ENCODE measurements at regions not wholly inside any gene's neighbourhood (a gene's known extent, or its start where the extent isn't known, plus 50 kb on each side); places are given as distances from the start of the nearest gene placed in this dataset.
"Not testable (repeated sequence)": the region's sequence is repeated elsewhere in the genome, so short reads cannot be mapped to it uniquely, and the experiment has no call there.

DNA sequence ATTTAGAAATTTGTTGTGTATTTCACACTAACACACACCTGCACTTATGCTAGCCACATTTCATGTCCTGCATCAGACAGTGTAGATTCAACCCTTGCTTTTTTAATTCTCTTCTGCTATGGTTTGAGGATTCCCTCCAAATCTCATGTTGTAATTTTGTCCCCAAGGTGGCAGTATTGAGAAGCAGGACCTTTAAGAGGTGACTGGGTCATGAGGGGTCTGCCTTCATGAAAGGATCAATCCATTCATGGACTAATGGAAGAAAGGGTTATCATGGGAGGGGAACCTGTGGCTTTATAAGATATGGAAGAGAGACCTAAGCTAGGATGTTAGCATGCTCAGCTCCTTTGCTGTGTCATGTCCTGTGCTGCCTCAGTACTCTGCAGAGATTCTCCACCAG is 1032.2 kb downstream of the CDH11 start:
- TF ChIP-seq CTCF (IDR thresholded peaks at IDR 0.05; ENCODE audit: low read depth, low read length, missing control alignments), result no peak
- no peak for DNase-seq (ENCODE audit: low read depth)
- H3K4me3 ChIP-seq (ENCODE audit: low read depth, low read length), result no peak overlapping the region

- TF ChIP-seq CTCF (IDR thresholded peaks at IDR 0.05; ENCODE audit: low read depth, low read length, missing control alignments), result no peak
- no peak overlapping the region for H3K4me3 ChIP-seq (ENCODE audit: low read depth, low read length)
- DNase-seq (ENCODE audit: low read depth), result no peak
These were observed 1033.0 kb downstream of the CDH11 start for GRCh38 chr16:64088838-64089237.

- H3K4me3 ChIP-seq (ENCODE audit: low read depth, low read length), result no peak overlapping the region
- no peak for DNase-seq (ENCODE audit: low read depth)
- TF ChIP-seq CTCF (IDR thresholded peaks at IDR 0.05; ENCODE audit: low read depth, low read length, missing control alignments), result no peak
These were observed 1036.6 kb downstream of the CDH11 start for GRCh38 chr16:64085296-64085695.

- TF ChIP-seq CTCF (IDR thresholded peaks at IDR 0.05; ENCODE audit: low read depth, low read length, missing control alignments), result no peak
- H3K4me3 ChIP-seq (ENCODE audit: low read depth, low read length), result no peak overlapping the region
- DNase-seq (ENCODE audit: low read depth), result no peak
These were observed 1037.2 kb downstream of the CDH11 start for GRCh38 chr16:64084706-64085105.

- DNase-seq (ENCODE audit: low read depth), result no peak
- no peak overlapping the region for H3K4me3 ChIP-seq (ENCODE audit: low read depth, low read length)
- no peak for TF ChIP-seq CTCF (IDR thresholded peaks at IDR 0.05; ENCODE audit: low read depth, low read length, missing control alignments)
These were observed 1038.3 kb downstream of the CDH11 start for GRCh38 chr16:64083428-64084129.

DNA sequence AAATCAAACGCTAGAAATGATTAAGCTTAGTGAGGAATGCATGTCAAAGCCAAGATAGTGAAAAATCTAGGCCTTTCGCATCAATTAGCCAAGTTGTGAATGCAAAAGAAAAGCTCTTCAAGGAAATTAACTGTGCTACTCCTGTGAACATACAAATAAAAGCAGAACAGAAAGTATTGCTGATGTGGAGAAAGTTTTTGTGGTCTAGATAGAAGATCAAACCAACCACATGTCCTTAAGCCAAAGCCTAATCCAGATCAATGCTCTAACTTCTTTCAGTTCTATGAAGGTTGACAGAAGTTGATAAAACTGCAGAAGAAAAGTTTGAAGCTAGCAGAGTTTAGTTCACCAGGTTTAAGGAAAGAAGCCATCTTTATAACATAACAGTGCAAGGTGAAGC is 1044.6 kb downstream of the CDH11 start:
- no peak overlapping the region for H3K4me3 ChIP-seq (ENCODE audit: low read depth, low read length)
- no peak for TF ChIP-seq CTCF (IDR thresholded peaks at IDR 0.05; ENCODE audit: low read depth, low read length, missing control alignments)
- no peak for DNase-seq (ENCODE audit: low read depth)

DNA sequence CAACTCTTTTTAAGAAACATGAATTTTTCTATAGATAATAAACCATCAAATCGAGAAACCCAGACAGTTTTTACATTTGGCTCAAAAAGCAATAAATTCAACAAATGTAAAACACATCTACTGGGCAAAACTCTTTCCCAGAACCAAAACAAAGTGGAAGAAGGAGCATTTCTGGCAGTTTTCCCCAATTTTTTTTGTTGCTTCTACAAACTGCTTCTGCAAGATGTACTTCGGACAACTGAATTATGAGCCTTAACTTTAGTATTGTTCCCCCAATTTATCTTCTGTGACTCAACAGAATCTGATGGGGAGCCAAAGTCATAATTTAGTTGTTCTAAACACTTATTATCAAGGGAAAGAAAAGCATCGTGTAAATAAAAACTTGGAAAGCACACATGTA is 1047.2 kb downstream of the CDH11 start:
- DNase-seq (ENCODE audit: low read depth), result no peak
- H3K4me3 ChIP-seq (ENCODE audit: low read depth, low read length), result no peak overlapping the region
- no peak for TF ChIP-seq CTCF (IDR thresholded peaks at IDR 0.05; ENCODE audit: low read depth, low read length, missing control alignments)

DNA sequence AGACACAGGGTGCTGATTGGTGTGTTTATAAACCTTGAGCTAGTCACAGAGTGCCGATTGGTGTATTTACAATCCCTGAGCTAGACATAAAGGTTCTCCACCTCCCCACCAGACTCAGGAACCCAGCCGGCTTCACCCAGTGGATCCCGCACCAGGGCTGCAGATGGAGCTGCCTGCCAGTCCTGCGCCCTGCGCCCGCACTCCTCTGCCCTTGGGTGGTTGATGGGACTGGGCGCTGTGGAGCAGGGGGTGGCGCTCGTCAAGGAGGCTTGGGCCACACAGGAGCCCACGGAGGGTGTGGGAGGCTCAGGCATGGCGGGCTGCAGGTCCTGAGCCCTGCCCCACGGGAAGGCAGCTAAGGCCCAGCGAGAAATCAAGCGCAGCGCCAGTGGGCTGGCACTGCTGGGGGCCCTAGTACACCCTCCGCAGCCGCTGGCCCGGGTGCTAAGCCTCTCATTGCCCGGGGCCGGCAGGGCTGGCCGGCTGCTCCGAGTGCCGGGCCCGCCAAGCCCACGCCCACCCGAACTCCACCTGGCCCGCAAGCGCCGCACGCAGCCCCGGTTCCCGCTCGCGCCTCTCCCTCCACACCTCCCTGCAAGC is 1049.6 kb downstream of the CDH11 start:
- DNase-seq (ENCODE audit: low read depth); H3K4me3 ChIP-seq (ENCODE audit: low read depth, low read length): not testable (repeated sequence)

All from GM12864 (cell line).